Stimulated activated CD4-positive, alpha-beta T cell treated with anti-CD3 and anti-CD28 coated beads, Interleukin-4, amount 100 ng/mL, for 24 hours (primary cell): ENCODE measurements at regions not wholly inside any gene's neighbourhood (a gene's known extent, or its start where the extent isn't known, plus 50 kb on each side); places are given as distances from the start of the nearest gene placed in this dataset.
"Not testable (repeated sequence)": the region's sequence is repeated elsewhere in the genome, so short reads cannot be mapped to it uniquely, and the experiment has no call there.

ENCODE experiments used
- DNase-seq: peaks from one replicate; pipeline ENCODE4 v3.0.0-alpha.2; 2020

- DNase-seq = no peak
Observed at GRCh38 chr9:84054341-84055010, 73.9 kb downstream of the RMI1 start.

DNA sequence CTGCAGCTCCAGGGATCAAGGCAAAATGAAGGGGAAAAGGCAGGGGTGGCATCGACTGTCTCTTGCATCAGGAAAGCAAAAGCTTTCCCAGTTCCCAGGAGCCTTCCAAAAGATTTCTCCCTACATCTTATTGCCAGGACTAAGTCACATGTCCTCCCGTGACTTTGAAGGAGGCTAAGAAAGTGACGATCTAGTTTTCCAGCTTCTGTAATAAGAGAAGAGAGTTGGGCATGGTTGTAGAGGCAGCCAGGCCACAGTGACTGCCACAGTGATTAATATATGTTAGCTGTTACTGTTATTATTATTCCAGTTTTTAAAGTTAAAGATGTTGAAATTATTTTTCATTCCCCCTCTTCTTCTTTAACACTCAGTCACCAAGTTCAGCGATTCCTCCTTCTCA, 77.1 kb downstream of the RMI1 start:
- no peak for DNase-seq

DNA sequence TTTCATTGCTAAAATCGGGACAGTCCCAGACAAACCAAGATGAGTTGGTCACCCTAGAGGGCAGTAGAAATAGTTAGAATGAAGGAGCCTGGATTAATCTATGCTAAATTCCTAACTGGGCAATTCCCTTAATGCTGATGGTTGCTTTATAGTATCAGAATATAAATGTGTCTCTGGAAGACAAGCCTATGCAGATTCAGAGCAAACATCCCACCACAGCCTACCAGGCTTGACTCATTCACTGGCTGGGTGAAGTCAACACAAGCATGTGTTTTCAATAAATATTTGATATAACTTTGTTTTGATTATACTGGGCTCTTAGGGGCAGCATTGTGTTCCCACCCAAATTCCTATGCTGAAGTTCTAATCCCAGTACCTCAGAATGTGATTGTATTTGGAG, 79.3 kb downstream of the RMI1 start:
- no peak for DNase-seq

- no peak for DNase-seq
Observed at GRCh38 chr9:84061613-84062193, 81.1 kb downstream of the RMI1 start.

GRCh38 chr9:84062538-84062937, 81.9 kb downstream of the RMI1 start:
- no peak for DNase-seq

DNA sequence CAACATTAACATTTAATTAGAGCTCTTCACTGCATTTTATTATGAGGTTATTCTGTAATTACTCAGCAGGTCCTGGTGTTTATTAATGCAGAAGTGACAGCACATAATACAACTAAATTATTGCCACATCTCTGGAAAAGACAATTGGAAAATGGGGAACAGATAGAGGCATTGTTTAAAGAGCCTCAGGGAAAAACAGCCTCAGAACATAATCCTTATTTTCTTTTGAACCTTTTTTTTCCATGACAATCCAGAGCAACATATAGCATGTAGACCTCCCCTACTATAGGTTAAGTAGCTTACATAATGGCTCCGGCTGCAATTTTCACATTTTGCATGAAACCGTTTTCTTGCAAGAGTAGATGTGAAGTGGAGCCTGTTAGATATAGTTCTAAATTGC, 87.2 kb downstream of the RMI1 start:
- no peak for DNase-seq

DNA sequence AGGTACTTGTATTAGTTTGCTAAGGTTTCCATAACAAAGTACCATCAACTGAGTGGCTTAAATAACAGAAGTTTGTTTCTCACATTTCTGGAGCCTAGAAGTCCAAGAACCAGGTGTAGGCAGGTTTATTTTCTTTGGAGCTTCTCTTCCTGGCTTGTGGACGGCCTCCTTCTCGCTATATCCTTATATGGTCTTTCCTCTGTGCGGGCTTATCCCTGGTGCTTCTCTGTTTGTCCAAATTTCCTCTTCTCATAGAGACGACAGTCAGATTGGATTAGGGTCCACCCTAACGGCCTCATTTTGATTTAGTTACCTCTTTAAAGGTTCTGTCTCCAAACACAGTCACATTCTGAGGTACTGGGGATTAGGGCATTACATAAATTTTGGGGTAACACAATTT, 88.3 kb downstream of the RMI1 start:
- DNase-seq = no peak

GRCh38 chr9:84070590-84070989, 90.0 kb downstream of the RMI1 start:
- no peak for DNase-seq

- DNase-seq = no peak
Observed at GRCh38 chr9:84072621-84073180, 92.1 kb downstream of the RMI1 start.

DNA sequence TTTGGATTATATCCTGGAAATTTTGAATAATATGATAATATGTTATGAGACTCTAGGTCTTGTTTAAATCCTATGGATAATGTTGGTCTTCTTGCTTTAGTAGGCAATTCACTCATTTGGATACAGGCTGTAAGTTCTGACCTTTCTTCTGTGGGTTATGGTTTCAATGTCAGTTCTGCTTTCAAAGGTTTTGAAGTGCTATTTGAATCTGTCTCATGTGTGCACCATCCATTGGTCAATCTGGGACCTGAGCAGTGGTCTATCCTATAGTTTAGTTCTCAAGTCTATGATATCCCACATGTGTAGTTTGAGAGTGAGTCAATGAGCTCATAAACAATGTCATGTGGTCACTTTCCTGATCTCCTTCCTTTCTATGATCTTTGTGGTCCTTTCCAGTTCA, 94.4 kb downstream of the RMI1 start:
- no peak for DNase-seq

DNA sequence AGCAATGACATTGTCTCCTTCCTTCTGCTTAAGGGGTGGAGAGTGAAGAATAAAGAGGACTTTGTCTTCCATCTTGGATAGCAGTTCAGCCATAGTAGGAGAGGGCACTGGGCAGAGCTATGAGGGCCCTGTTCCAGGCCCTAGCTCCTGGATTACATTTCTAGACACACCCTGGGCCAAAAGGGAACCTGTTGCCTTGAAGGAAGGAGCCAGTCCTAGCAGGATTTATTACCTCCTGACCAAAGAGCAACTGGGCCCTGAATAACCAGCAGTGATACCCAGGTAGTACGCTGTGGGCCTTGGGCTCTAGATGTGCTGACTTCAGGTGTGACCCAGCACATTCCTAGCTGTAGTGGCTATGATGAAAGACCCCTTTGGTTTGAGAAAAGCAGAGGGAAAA, 95.8 kb downstream of the RMI1 start:
- no peak for DNase-seq

GRCh38 chr9:84077816-84078215, 97.2 kb downstream of the RMI1 start:
- not testable (repeated sequence) for DNase-seq

- no peak for DNase-seq
Observed at GRCh38 chr9:84079994-84080393, 99.4 kb downstream of the RMI1 start.

GRCh38 chr9:84101964-84102632, 121.5 kb downstream of the RMI1 start:
- DNase-seq = no peak

DNA sequence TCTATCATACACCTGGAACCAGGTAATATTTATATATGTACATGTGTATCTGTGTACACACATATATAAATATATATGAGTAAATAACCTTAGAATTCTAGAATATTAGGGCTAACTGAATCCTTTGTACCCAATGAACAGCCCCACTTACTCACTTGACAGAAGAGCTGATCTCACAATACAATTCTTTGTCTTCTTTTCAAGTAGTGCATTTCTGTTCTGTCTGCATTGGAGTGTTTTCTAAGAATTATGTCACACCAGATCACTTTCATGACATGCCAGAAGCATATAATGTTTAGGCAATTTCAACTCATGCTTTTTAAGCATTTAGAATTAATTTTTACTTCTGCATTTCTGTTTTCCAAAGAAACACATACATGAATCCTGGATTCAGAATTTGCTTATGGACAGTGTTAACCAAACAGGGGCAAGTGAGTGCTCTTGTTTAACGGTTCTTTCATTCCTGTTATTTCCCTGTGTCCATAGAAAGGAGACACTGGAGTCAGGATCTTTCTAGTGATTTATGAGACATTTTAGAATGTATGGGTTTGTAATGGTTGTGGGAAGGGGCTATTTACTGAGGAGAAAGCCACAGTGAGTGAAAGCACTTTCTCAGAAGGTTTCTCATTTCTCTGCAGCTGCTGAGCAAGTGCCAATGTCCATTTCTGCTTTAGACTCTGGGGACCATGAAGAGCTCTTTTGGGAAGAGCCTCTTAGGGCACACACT, 123.2 kb downstream of the RMI1 start:
- no peak for DNase-seq

GRCh38 chr9:84107081-84107480, 126.5 kb downstream of the RMI1 start:
- DNase-seq = no peak

- DNase-seq = no peak
Observed at GRCh38 chr9:84107995-84108394, 127.4 kb downstream of the RMI1 start.

GRCh38 chr9:84111726-84112125, 131.1 kb downstream of the RMI1 start:
- no peak for DNase-seq

DNA sequence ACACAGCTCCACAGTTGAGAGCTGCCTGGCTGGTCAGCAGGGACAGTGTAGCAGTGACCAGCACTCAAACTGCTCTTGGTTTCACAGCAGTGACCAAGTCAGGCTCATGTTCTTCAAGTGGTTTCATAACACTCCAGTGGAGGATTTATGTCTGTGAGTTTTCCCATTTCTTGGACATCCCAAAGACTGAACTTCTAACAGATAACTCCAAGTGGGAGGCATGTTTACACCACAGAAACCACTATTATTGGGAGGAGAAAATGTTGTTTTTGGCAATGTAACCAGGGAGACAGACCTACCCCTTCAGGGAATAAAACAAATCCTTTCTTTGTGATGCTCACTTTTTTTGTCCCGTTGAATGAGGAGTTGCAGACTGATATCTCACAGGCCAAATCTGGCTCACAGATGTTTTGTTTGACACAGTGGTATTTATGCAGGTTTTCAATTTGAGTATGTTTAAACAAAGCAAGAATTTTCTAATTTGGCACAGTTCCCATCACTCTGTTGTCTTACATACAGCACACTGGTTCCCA, 141.5 kb downstream of the RMI1 start:
- DNase-seq = no peak

DNA sequence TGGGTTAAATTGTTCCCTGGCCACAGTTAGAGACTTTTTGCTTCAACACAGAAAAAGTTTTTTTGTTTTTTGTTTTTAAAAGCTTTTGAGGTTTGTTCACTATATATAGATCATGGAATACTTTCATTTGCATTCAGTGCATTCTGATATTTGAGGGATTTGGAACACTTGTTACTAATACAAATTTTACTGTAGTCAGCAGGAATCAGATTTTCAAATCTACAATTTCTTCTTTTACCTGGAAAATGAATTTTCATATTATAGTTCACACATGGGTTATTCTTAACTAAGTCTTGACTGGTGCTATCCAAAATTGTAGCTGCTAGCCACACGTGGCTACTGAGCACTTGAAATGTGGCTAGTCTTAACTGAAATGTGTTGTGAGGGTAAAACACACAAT, 142.0 kb downstream of the RMI1 start:
- no peak for DNase-seq

DNA sequence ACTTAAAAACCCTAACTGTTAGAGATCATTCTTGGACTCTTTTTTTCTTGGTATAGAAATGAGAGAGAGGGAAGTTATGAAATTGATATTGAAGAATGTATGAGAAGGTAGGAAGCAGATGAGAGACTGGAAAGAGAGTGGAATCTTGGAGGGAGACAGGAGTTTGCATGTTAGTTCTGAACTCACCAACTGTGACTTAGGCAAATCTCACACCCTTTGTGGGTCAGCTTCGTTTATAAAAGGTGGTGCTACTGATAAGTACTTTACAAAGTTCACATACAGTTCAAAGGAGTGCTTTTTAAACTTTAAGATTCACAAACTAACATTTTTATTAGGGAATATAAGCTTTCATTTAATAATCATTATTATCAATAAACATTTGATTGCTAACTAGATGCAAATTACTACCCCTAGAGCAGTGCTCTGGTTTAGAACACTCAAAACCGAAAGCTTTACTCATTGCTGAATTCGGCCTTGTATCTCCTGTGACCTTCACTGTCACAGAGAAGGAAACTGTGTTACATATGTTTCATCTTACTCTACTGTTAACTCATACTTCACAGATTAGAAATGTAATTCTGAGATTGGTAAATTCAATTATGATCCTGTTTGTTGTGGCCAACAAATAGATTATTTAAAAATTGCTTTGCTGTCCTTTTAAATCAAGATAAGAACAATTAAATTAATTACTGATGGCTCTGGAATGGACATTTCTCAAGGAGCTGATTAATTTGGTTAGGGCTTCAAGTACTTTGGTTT, 143.2 kb downstream of the RMI1 start:
- no peak for DNase-seq

GRCh38 chr9:84125046-84125445, 144.4 kb downstream of the RMI1 start:
- no peak for DNase-seq

DNA sequence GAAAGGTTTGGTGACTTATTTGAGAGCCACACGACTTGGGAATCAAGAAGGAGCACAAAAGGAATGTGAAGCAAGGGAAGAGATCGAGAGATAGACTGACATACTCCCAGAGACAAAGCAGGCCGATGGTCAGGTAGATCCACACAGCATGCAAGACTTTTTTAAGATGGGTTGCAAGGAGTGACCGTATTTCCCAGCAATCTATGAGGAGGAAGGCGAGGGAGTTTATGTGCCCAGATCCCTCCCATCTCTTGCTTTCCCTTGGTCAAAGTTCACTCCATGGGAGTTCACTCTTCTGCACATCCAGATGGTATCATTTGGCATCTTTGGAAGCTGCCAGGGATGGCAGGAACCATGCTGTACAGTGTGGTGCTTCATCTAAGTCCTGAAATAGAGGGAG, 148.9 kb downstream of the RMI1 start:
- DNase-seq = no peak
